GM21786 (cell line): ENCODE measurements at regions not wholly inside any gene's neighbourhood (a gene's known extent, or its start where the extent isn't known, plus 50 kb on each side); places are given as distances from the start of the nearest gene placed in this dataset.
"Not testable (repeated sequence)": the region's sequence is repeated elsewhere in the genome, so short reads cannot be mapped to it uniquely, and the experiment has no call there.

Source experiments
- ATAC-seq: cut with Tn5 transposase; IDR thresholded peaks from one replicate; pipeline ENCODE4 v1.9.1; 2021; ENCODE audit not compliant: unreplicated experiment

DNA sequence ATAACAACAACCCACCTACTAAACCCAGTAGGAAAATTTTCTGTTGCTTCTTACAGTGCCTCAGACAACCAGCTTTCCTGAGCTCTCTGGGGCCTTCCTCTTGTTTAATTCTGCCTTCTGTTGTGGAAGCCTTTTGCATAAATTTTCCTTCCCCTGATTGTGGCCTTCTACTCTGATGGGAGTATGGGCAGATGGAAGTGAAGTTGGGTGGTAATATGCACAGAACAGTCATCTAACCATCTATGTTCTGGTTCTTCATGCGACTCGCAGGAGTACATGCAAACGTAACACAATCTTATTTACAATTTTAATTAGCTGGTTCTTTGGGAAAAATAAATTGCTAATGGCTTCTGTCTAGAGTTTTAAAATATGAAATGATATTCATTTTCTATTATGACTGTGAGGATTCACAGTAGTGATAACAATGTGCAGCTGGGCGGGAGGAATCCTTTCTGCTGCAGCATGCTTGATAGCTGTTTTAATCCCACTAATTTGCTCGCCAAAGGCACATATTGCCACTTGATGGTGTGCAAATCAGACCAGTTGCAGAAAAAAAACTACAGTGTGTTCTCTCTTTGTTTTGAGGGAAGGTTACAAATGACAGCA lies 311.5 kb upstream of the ROPN1 start:
- no peak for ATAC-seq

DNA sequence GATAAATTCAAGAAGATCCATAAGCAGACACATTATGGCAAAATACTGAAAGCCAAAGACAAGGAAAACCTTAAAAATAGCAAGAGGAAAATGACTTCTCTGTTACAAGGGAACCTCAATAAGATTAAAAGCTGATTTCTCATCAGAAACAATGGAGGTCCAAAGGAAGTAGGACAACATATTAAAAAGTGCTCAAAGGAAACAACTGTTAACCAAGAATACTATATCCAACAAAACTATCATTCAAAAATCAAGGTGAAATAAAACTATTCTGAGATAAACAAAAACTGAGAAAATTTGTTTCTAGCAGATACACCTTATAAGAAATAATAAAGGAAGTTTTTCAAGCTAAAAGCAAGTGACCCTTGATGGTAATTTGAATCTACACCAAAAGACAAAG lies 314.7 kb upstream of the ROPN1 start:
- no peak for ATAC-seq

DNA sequence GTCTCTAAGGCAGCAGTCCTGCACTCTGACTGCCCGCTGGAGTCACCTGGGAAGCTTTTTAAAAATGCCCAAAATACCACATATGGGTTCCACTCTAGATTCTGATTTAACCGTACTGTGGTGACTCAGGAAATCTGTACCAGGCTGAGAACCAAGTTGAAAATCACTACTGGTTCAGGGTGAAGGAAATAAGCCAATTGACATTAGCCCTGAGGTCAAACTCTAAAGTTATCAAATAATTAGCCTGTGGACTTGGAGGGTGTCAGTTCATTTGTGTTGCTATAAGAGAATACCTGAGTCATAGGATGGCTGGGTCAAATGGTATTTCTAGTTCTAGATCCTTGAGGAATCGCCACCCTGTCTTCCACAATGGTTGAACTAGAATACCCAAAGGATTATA lies 321.7 kb upstream of the ROPN1 start:
- ATAC-seq: no peak

DNA sequence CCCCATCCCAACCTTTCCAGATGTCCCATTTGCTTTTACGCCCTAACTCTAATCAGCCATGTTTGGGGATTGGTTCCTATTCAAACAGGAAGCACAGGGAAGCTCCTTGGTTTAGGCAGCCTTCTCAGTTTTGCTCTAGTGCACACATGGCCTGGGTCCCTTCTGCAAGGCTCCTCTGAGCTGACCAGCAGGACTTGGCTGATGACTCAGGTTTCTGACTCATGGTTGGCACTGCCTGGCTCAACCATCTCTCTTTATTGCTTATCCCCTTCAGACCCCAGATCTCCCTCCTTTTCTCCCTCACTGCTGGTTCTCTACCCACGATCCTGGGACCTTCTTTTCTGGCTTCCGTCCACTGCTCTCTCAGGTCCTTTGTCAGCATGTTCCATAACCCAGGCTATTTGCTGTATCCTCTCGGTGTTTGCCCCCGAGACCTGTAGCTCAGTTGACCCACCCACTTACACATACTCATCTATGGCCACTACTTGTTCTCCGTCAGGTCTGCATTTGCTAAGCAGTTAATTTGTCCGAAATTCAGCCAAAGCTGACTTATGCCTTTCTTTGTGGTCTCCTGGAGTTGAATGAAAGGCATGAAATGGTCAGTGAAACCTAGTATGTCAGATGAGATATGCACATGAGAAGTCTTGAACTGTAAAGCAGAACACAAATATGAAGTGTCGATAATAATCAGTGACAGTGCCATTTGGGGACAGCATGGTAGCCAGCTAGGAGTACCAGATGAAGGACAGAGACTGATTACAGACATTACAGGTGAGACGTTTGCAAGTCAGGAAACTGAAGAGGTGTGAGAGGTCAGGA lies 323.5 kb upstream of the ROPN1 start:
- ATAC-seq: no peak

DNA sequence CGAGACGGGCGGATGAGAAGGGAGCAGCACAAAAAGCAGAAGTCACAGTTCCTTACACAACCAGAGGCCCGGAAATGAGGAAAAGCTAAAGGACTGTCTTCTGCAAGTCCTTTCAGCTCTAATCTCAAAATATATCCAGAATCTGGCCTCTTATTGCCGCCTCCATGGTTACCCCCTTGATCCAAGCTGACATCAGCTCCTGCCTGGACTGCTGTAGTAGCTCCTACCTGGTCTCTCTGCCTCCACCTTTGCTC lies 324.0 kb upstream of the ROPN1 start:
- ATAC-seq: no peak

DNA sequence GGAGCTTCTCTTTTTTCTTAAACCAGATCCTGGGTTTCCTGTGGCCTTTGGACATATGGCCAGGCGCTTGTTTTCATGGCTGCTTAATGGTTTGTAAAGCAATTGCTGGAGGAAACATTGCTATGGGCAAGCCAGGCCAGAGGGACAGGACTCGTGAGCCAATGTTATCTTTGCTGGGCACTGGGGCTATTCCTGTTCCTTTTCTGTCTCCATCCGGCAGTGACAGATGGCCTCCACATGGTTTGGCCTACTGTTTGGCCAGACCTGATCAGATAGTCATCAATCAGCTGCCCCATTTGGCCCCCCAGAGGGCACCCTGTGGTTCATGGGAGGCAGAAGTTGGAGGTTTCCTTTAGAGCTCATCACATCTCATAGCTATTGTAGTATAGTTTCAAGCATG lies 326.1 kb upstream of the ROPN1 start:
- ATAC-seq: no peak

DNA sequence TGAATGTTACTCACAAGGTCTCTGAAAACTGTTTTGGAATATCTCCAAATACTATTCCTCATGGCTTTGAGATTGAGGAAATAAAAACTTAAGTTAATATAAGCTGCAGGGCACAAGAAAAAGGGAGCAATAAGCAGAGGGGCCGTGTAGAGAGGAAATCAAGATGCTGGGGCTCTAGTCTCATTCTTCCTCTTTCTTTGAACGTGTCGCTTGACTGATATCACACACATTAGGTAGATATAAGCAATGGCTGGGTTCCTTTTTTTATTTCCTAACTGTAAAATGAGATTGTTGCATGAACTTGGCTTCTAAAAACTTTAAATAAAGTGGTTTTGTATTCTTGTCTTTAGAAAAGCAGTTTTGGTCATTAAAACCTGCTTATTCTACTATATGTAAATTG lies 326.7 kb upstream of the ROPN1 start:
- ATAC-seq: no peak

DNA sequence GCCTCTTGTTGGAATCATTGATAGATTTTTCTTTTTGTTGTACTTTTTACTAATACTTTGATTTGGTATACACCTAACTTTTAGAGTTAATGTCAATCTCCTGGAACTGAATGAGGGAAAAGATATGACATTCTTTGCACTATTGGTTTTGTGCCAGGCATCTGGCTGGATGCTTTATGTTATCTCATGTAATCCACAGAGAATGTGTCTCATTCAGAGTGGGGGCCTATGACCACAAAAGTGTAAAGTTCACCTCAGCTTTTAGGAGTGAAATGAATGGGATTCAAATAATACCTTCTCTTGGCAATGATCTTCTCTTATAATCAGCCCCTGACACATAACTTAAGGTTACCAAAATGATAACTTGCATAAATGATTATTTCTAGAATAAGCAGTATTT lies 329.1 kb upstream of the ROPN1 start:
- ATAC-seq: no peak

DNA sequence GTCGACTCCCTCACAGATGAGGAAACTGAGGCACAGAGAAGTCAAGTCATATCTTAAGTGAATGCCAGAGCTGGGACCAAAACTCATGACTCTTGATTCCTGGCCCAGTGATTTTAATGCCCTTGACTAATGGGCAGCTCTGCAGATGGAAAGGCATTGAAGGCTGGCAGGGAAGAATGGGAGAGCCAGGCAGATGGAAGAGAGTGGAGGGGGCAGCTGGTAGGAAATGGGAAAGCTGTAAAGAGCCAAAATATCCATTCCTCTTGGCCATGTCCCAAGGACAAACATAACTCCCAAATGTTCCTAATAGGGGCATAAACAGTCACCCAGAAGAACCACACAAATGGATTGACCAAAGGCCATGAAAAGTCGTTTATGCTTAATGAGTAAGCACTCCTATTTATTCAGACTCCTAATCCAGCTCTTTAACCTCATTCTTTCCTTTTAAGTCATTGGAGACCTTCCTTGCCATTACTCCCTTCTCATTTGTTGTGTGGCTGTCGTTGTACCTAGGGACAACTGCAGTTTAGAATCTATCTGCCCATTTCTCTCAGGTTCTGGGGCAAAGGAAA lies 330.5 kb upstream of the ROPN1 start:
- ATAC-seq: no peak

DNA sequence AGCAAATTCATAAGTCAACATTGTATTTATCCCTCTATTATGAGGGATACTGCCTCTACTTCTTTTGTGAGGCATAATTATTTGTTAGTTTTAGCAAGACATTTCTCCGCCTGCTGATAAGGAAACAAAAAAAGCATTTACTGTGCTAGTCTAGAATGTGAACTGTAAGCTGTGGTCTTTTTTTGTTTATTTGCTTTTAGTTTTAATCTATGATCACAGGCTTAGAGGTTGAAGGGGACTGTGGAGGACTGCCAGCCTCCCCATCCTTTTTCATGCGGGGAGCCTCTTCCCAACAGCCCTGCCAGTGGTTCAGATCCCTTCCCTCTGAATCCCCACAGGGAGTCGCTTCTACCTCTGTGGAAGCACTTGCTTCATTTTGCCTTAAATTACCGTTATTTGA lies 331.0 kb upstream of the ROPN1 start:
- no peak for ATAC-seq

DNA sequence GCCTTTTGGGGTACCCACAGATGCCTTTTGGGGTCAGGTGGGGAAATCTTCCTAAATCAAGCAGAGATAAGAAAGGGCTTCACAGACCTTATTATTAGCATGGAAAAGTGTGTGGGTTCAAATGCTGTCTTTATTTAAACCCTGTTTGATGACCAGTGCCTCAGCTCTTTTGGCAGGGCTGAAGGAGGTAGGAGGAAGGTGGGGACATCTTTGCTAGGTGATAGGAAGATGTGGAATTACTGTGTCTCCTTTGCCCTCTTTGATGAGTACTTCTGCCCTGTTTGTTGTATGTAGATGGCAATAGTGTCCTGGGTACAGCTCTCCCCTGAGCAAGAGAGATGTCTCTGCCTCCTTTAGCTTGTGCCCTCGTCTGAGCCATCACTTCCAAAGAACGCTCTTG lies 333.3 kb upstream of the ROPN1 start:
- ATAC-seq: no peak

DNA sequence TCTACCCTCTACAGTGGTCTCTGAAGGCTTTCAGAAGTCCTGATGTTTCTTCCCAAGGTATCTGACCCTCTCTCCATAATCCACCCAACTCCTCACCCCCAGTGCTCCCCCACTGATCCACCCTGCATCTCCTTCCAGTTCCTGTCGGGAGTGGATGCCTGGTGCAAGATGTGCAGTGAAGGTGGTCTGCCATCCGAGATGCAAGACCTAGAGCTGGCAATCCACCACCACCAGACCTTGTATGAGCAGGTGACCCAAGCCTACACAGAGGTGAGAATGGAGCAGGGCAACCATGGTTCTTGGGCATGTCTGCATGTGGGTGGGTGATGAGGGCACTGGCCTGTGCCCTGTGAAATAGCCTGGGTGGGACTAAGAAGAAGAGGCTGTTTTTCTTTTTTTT lies 337.8 kb upstream of the ROPN1 start:
- no peak for ATAC-seq

DNA sequence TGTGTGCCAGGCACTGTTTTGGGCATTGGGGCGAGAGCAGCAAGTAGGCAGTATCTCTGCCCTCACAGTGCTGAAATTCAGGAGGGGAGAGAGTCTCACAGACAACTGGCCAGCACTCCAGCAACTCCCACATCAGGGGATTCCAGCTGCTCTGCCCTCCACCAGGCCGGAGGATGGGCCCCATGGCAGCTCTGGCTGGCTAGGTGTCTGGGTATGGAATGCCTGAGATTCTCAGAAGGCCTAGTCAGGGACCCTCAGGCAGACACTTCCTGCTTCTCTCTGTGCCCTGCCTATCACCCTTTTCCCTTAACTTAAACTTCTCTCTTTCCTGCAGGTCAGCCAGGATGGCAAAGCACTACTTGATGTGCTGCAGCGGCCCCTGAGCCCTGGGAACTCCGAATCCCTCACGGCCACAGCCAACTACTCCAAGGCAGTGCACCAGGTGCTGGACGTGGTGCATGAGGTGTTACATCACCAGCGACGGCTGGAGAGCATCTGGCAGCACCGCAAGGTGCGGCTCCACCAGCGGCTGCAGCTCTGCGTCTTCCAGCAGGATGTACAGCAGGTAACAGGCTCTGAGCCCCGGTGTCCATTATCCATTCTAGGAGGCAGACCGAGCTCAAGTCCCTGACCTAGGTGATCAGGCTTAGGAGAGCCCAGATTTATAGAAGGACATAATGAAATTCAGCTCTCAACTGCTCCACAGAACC lies 342.2 kb upstream of the ROPN1 start:
- no peak for ATAC-seq

DNA sequence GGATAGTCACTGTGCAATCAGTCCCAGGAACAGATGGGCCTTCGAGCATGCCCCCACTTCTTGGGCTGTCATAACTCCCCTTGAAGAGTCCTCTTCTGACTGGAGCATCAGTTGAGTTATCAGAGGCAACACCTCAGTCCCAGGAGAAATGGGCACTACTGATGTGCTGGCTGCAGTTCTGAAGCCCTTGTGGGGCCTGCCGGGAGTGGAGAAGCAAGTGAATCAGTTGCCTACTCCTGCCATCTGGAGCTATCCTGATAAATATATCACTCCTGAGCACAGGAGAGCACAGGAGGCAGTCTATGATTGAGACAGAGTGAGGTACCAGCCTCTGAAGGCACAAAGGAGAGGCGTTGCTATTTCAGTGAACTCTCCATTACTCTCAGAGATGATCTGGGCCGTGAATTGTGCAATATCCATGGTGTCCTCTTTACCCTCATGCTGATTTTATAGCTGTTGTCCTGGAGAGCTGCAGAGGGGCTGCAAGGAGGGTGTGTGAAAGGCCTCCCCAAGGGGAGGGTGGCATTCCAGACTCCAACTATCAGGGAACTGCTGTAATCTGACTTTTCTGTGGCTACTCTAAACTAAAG lies 344.2 kb upstream of the ROPN1 start:
- ATAC-seq: no peak

DNA sequence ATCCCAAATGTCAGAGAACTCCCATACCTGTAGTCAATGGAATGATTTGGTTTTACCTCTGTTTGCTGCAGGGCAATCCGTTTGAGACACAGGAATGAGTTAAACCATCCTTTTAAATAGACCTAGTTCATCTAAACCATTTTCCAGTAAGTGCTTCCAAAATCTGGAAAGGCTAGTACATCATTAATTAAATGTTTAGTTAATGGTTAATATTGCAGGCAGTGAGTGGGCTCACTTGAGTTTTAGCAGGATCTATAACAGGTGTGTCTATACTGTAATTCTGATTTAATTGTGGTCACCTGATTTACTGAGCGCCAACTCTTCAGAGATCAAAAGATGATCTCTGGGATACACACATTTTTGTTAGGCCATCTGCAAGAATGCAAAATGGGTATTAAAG lies 353.9 kb upstream of the ROPN1 start:
- ATAC-seq: no peak

DNA sequence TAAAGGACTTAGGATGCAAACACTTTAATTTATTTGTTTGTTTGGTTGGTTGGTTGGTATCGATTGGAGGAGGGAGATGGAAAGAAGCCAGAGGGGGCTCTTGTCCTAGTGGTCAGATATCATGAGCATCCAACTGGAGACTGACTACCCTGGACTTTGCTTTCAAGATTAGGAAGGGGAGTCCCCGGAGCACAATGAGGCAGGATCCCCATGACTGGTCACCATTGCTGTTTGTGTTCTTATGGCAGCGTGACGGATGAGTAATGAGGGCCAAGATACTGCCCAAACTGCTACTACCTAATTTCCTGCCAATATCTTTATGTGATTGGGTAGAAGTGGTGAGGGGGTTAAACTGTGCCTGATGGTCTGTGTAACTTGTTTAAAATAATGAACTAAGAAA lies 354.6 kb upstream of the ROPN1 start:
- no peak for ATAC-seq

DNA sequence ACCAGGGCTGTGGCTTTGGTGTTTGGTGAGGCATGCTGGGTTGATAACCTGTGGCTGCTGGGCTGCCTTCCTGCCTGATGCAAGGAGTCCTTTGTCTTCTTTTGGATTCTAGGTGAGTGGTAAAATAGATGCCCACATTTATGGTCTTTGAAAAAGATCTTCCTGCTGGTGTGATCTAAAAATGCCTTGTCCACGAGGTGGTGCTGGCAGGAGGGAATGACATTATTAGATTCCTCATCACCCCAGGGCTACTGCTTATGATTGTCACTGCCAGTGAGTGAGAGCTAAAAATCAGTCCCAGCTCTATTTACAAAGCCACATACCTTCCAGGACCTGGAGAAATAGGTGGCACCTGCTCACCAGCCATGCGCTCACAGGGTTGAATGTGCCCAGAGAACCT lies 355.5 kb upstream of the ROPN1 start:
- no peak for ATAC-seq

DNA sequence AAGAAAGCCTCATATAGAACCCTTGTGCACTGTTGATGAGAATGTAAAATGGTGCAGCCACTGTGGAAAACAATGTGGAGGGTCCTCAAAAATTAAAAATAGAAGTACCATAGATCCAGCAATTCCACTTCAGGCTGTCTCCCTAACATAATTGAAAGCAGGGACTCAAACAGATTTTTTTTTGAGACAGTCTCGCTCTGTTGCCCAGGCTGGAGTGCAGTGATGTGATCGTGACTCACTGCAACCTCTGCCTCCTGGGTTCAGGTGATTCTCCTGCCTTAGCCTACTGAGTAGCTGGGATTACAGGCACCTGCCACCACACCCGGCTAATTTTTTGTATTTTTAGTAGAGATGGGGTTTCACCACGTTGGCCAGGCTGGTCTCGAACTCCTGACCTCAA lies 356.6 kb upstream of the ROPN1 start:
- not testable (repeated sequence) for ATAC-seq

DNA sequence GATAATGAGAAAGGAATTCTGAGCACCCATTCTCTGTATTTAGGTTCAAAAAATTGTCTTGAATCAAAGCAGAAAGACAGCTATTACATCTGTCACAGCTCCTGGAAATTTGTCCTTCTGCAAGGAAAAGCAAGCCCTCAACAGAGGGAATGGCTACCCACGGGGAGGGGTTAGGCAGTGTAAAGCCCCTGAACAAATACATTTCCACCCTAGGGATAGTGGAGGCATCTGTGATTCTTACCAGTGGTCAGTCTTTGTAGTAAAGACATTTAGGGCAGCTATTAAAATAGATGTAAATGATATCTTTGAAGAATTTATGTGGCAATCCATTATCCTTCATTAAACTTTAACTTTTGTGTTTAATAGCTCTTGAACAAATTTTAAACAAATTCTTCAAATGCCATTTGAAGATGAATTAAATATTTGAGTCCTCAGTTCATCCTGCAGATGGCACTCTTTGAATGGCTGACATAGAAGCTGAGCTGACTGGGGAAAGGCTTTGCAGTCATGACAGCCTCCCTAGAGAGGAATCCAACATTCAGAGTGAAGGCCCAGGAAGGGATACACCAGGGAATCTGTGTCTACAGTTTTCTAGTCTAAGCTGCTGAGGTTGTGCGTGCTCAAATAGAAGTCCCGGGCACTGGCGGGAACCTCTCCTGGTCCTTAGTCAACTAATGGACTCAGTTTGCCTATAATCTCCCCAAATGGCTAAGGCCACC lies 359.7 kb upstream of the ROPN1 start:
- ATAC-seq: no peak

DNA sequence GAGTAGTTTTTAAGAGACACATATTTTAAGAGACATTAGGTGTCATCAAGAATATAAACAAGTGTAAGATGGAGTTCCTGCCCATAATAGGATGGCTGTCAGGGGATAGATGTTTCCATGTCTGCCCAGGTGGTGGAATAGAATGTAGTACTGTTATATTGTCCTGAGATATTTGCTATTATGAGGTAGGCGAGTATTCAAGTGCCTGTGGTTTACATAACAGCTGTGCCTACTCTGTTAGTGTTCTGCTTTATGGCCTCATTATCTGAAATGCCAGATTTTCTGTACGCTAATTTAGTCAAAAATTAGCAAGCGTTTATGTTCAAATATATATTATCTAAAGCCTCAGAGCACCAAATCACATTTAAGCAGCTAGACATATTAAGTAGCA lies 360.2 kb upstream of the ROPN1 start:
- no peak for ATAC-seq

DNA sequence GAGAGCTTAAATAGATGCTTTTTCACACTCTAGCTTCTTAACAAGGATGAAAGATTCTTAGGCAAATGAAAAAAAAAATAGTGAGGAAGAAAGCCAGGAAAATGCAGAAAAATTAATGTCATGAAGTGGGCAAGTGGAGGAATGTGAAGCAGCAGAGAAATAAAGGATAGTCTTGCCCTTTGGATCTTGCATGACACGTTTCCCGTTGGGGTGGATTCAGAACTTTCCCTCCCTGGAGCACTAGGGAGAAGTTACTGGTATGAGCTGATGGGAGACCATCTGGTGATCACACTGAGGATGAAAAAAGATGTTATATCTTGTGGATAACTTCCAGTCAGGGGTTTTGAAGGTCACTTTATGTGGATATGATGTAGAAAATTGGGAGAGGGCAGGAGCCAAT lies 361.8 kb upstream of the ROPN1 start:
- no peak for ATAC-seq
